LHCN-M2 (cell line): ENCODE measurements at regions not wholly inside any gene's neighbourhood (a gene's known extent, or its start where the extent isn't known, plus 50 kb on each side); places are given as distances from the start of the nearest gene placed in this dataset.

Experiments
- DNase-seq: peaks from one replicate; pipeline ENCODE4 v3.0.0-alpha.2; 2012; ENCODE audit warnings: low read depth

DNA sequence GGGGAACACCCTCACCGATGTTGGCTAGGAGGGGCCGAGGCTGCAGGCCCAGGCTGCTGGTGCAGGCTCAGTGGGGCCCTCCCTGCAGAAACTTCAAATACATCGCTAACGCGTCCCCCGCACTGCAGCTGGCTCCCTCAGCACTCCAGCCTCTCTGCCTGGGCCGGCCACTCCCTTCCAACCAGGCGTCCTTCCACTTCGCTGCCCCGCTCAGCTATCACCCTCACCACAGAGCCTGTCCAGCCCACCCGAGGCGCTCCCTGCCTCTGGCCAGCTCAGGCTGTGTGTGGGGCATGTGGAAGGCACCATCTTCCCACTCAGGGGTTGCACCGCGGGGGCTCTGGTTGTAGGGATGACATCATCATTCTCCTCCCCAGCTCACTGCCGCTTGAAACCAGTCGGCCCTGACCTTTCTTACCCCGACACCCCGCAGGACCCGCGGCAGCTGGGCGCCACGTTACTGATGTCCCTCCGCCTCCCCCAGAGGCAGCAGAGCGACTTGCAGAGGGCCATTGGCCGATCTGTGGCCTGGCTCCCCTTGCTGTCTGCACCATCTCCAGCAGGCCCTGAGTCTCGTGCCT is 199.9 kb upstream of the RTL1 start:
- DNase-seq = no peak

DNA sequence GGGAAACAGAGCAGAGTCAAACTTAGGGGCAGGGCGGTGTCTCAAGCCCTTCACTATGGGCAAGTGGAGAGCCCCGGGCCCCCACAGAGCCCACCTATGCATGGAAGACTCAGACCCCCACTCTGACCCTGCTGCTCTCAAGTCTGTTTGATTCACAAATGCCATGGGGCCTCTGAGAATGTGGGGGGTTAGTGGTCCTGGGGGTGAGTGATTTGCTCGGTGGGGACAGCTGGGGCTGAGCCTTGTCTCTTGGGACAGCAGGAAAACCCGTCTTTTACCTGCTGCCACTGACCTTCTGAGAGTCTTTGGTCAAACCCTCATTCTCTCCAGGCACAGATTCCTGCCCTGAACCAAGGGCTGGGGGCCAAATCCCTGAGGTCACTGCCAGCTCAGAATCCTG is 201.0 kb upstream of the RTL1 start:
- no peak for DNase-seq

GRCh38 chr14:101105045-101105444 is 201.5 kb upstream of the RTL1 start:
- no peak for DNase-seq

GRCh38 chr14:101108579-101109346 is 205.2 kb upstream of the RTL1 start:
- no peak for DNase-seq

GRCh38 chr14:101109347-101109638 is 205.8 kb upstream of the RTL1 start:
- no peak for DNase-seq

GRCh38 chr14:101109981-101110728 is 206.6 kb upstream of the RTL1 start:
- no peak for DNase-seq

DNA sequence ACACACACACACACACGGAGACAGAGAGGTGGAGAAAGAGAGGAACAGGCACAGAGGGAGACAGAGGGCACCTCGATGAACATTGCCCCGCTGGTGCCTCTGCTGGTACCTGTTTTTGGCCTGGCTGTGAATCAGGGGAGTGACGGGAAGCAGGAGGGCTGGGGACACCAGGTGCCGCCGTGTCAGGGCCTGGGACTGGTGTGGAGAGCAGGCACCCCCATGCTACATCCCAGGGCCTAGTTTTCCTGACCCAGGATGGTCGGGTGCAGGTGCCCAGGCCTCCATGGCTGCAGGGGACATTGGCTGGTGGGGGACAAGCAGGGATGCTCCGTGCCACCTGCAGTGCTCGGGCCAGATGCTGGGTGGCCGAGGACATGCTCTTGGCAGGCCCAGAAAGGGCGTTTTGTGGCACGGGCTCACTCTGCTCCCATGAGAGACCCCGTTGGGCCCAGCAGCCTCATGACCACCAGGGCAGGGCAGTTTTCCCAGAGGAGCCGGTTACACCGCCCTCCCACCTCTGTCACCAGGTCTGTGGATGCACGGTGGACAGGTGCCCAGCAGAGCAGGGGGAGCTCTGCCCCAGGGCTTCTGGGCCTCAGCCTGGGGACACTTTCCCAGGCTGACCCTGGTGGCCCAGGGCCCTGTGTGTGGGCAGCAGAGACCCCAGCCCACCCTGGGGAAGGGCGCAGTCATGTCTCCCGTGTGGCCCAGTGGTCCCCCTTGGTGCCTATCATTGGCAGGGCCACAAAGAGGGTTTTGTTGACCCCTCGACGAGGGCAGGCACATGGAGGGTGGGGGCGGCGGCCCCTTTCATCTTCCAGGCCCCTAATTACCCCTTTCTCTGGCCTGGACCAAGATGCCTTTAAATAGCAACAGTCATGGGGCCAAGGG is 207.5 kb upstream of the RTL1 start:
- DNase-seq = no peak

DNA sequence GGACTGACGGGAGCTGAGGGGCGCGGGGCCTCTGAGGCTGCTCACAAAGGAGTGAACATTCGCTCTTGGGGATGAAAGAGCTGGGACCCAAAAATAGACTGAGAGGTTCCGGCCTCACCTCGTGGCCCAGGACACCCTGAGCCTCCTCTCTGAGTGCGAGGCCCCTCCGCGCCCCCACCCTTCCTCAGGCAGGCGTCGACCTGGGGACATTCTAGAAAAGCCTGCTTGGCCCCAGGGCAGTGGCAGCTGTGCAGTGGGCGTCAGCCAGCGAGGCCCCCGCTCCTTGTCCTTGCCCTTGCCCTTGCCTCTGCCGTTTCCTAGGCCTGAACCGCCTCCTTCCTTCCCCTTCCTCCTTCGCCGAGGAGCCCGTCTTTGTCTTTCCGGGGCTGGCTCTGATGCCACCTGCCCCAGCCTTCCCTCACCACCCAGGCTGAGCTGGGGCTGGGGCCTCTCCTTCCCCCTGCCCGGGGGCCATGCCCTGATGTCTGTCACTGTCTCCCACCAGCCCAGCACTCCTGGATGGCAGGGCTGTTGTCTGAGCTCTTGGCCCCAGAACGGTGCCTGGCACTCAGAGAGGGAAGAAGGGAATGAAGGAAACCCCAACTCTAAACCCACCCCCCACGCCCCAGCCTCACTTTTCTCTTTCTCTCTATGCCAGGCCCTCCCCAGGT is 208.2 kb upstream of the RTL1 start:
- DNase-seq = no peak

DNA sequence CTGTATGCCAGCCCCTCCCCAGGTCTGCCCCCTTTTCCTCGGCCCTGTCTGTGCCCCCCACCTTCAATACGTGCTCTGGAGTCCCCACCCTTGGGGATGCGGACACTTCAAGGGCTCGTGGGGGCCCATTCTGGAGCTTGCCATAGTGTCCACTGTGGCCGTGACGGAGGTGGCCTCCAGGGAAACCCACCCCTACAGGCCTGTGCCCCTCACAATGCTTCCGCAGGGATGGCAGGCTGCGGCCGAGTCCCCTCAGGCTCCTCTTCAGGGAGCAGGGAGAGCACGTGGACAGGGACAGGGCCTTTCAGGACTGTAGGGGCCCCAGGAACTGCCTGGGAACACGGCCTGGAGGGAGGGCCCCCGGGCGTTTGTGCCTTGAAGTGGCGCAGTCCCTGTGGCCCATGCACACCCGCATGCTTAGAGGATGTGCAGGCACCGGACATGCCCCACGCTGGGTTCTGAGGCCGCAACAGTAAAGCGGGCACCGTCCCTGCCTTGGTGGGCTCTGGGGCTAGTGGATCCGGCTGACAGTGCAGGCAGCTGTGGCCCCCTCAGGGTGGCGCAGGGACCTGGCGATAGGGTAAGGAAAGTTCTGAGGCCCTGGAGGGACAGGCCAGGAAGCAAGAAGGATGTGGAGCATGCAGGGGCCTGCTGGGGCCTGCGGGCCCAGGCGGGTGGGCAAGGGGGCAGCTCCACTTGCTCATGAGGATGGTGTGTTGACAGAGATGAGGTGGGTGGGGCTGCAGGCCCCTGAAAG is 209.0 kb upstream of the RTL1 start:
- DNase-seq = no peak

GRCh38 chr14:101113108-101113612 is 209.6 kb upstream of the RTL1 start:
- no peak for DNase-seq

DNA sequence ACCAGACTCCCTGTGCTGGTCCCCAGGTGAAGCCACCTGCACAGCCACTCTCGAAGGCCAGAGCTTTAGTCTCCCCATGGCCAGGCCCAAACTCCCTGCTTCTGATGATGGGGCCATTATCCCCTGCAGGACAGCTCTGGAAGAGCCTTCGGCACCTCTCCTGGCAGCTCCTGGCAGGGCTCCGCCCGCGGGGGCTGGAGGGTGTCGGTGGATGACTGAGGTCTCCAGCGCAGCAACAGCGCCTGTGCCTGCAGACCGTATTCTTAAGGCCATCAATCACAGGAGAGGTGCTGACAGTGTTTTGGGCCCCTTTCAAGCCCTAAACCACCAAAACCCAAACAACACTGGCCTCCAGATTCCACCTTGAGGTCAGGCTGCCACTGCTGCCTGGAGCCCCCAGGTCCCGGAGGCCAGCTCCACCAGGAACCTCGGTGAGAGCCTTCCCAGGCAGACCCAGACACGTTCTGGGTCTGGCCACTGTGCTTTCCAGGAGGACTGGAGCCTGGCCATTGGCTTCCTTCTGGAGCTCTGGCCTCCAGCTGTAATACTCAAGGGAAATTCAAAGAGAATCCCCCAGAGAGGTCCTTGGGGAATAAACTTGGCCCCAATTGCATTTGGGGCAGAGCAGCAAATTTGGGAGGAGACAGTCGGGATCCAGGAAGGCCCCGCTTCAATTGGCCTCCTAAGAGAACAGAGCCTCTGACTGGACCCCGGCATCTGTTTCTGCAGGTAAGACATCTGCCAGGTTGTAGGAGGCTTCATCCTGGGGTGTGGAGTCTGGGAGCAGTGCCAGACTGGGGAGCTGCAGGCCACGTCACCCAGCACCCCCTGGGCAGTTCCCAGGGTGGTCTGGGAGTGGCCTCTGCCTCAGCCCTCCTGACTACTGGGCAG is 210.6 kb upstream of the RTL1 start:
- DNase-seq = no peak

DNA sequence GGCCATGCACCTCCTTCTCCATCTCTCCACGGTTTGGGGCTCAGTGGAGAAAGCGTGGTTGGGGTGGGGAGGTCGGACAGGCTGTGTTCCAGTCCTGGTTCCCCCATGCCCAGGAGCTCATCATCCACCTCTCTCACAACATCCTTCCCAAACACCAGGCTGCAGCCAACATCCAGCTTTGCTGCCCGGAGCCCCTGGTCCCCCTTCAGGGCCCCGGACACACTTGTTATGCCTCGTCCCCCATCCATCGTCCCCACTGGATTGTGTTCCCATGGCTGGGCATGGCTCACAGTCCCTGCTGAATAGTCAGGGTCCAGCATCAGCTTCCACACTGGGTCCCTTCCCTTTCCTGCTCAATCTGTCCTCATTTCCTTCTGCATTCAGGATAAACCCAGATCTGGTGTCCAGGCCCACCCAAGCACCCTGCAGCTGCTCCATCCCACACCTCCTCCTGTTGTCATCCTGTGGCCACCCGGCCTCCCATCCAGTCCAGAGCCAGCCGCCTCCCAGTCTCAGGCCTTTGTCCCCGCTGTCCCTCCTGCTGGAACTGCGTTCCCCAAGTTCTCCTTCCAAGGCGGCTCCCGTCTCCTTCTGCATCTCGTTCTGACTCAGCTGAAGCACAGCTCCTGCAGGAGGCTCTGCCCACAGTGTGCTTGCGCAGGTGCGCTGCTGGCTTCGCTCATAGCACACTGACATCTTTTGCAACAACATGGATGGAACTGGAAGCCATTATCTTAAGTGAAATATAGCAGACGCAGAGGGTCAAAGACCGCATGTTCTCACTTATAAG is 211.4 kb upstream of the RTL1 start:
- DNase-seq = no peak

GRCh38 chr14:101115652-101116051 is 212.1 kb upstream of the RTL1 start:
- no peak for DNase-seq

- DNase-seq = no peak
These were observed 212.5 kb upstream of the RTL1 start for GRCh38 chr14:101116065-101116464.

GRCh38 chr14:101116486-101117130 is 213.1 kb upstream of the RTL1 start:
- DNase-seq = no peak

- DNase-seq = no peak
These were observed 214.0 kb upstream of the RTL1 start for GRCh38 chr14:101117543-101117942.

GRCh38 chr14:101118233-101118632 is 214.7 kb upstream of the RTL1 start:
- no peak for DNase-seq
